CD4-positive, alpha-beta T cell (primary cell): ENCODE measurements at regions not wholly inside any gene's neighbourhood (a gene's known extent, or its start where the extent isn't known, plus 50 kb on each side); places are given as distances from the start of the nearest gene placed in this dataset.

ENCODE experiments used
- ATAC-seq: fragments of 200-7000 bp; cut with Tn5 transposase; one replicate; pipeline ENCODE4 v1.10.0; 2022; ENCODE audit warnings: mild to moderate bottlenecking; ENCODE audit not compliant: poor library complexity
- CTCF ChIA-PET: fragments of 350-600 bp; sonication (Branson Sonifier 250); formaldehyde crosslinking; loops from one replicate; lab custom pipeline; 2021; ENCODE audit warnings: antibody characterized with exemption, inconsistent platforms; lab: Charles Lee
- POLR2A ChIA-PET: fragments of 350-600 bp; sonication (Branson Sonifier 250); formaldehyde crosslinking; loops from one replicate; lab custom pipeline; 2021; ENCODE audit warnings: antibody characterized with exemption, inconsistent platforms; lab: Charles Lee
- DNase-seq, 14 experiments: peaks; one replicate each; pipeline ENCODE4 v3.0.0-alpha.2; 2013 to 2020; ENCODE audit warnings: mixed read lengths in 2 of 14
- H3K27ac ChIP-seq, 2 donors: one replicate each; pipeline versions ENCODE4 v1.5.1 to v1.7.0; 2013; ENCODE audit warnings: low read length in 2 of 2, low read depth in 1 of 2, mild to moderate bottlenecking in 1 of 2
- H3K27me3 ChIP-seq, 2 experiments: 1 replicate in 1 of 2; 2 replicates in 1 of 2; pipeline versions ENCODE4 v1.6.1 to v1.7.0; 2013; ENCODE audit warnings: low read length in 2 of 2, control low read depth in 1 of 2, mild to moderate bottlenecking in 1 of 2, moderate library complexity in 1 of 2; ENCODE audit not compliant: insufficient read depth in 2 of 2, control insufficient read depth in 1 of 2
- H3K36me3 ChIP-seq: one replicate; pipeline ENCODE4 v1.6.1; 2013; ENCODE audit warnings: low read length, control low read depth; ENCODE audit not compliant: insufficient read depth
- H3K4me1 ChIP-seq: one replicate; pipeline ENCODE4 v1.6.1; 2013; ENCODE audit warnings: low read length, control low read depth; ENCODE audit not compliant: insufficient read depth
- H3K4me3 ChIP-seq: one replicate; pipeline ENCODE4 v1.5.1; 2013; ENCODE audit warnings: mild to moderate bottlenecking, low read length, moderate library complexity
- H3K9me3 ChIP-seq, 2 experiments: 1 replicate in 1 of 2; 2 replicates in 1 of 2; pipeline versions ENCODE4 v1.6.1 to v1.7.0; 2013; ENCODE audit warnings: low read length in 2 of 2, mild to moderate bottlenecking in 2 of 2, control low read depth in 1 of 2, moderate library complexity in 1 of 2; ENCODE audit not compliant: control insufficient read depth in 1 of 2, insufficient read depth in 1 of 2
- H3K27ac Mint-ChIP-seq: one replicate; pipeline ENCODE4 v1.8.0; 2020; ENCODE audit warnings: mixed read lengths
- H3K27me3 Mint-ChIP-seq: one replicate; pipeline ENCODE4 v1.8.0; 2021; ENCODE audit warnings: mixed read lengths
- H3K36me3 Mint-ChIP-seq: one replicate; pipeline ENCODE4 v1.8.0; 2021; ENCODE audit warnings: low read depth, mixed read lengths
- H3K4me1 Mint-ChIP-seq: one replicate; pipeline ENCODE4 v1.8.0; 2021; ENCODE audit warnings: low read depth, mixed read lengths
- H3K4me3 Mint-ChIP-seq: one replicate; pipeline ENCODE4 v1.8.0; 2020; ENCODE audit warnings: mild to moderate bottlenecking, mixed read lengths
- H3K9me3 Mint-ChIP-seq: one replicate; pipeline ENCODE4 v1.8.0; 2020; ENCODE audit warnings: mixed read lengths
- intact Hi-C, 2 experiments: fragments of 100-400 bp; cut with DNase I in 1 of 2; cut with micrococcal nuclease in 1 of 2; formaldehyde crosslinking; loops; one replicate each; pipeline versions ENCODE4 v1.15.1 to v1.9.0; 2023 to 2025; cut with DNase I, micrococcal nuclease
- TF ChIP-seq, protein P1 (sequence below): fragments of 200-600 bp; IDR thresholded peaks from one replicate; pipeline ENCODE4 v1.8.0; 2022; ENCODE audit warnings: antibody characterized with exemption, mild to moderate bottlenecking

DNA sequence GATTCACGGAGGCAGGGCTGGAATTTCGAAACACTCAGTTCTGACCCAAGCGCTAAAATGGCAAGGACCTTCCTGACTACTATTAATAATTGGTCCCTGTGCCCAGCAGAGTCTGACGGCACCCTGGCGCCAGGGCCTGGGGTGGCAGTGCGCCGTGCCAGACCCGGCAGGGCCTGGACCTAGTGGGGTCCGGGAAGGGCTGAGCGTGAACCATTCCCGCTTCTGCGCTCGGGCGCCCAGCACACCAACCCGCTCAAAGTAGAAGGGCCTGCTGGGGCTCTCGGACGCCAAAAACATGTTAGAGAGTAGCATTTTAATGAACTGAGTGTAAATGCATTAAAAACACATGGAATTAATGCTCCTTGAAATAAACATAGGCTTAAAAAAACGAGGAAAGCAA is 346.7 kb upstream of the SFRP2 start:
- no peaks in the 10 kb centered on the region for H3K4me1 Mint-ChIP-seq

DNA sequence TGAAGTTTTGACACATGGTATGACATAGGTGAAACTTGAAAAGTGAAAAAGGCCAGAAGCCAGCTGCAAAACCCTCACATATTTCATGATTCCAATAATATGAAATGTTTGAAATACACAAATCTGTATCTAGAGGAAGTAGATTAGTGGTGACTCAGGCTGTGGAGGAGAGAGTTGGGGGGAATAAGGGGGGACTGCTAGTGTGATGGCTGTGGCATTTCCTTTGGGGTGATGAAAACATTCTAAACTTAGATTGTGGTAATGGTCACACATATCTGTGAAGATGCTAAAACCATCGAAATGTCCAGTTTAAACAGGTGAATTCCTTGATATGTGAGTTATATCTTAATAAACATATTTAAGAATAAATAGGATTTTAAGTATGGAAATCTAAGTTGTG is 343.5 kb upstream of the SFRP2 start:
- Mint-ChIP-seq H3K27me3 (peaks cover 28% of the 10 kb centered on the region), H3K4me1 (no peaks in the 10 kb centered on the region), H3K9me3 (no peaks in the 10 kb centered on the region), H3K27ac (no peak overlapping the region), H3K4me3 (no peak overlapping the region), H3K36me3 (no peaks in the 10 kb centered on the region)
- ChIA-PET CTCF (no interaction called here), POLR2A (no interaction called here)
- ATAC-seq (no peak), DNase-seq (no peak)
- H3K27me3 ChIP-seq: no peaks in the 10 kb centered on the region
- no peaks in the 10 kb centered on the region for H3K36me3 ChIP-seq
- intact Hi-C loops: no loop called here
- no peak overlapping the region for H3K27ac ChIP-seq
- H3K4me1 ChIP-seq: no peaks in the 10 kb centered on the region
- TF ChIP-seq, protein P1, sequence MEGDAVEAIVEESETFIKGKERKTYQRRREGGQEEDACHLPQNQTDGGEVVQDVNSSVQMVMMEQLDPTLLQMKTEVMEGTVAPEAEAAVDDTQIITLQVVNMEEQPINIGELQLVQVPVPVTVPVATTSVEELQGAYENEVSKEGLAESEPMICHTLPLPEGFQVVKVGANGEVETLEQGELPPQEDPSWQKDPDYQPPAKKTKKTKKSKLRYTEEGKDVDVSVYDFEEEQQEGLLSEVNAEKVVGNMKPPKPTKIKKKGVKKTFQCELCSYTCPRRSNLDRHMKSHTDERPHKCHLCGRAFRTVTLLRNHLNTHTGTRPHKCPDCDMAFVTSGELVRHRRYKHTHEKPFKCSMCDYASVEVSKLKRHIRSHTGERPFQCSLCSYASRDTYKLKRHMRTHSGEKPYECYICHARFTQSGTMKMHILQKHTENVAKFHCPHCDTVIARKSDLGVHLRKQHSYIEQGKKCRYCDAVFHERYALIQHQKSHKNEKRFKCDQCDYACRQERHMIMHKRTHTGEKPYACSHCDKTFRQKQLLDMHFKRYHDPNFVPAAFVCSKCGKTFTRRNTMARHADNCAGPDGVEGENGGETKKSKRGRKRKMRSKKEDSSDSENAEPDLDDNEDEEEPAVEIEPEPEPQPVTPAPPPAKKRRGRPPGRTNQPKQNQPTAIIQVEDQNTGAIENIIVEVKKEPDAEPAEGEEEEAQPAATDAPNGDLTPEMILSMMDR: no peak
- no peak overlapping the region for H3K4me3 ChIP-seq
- no peaks in the 10 kb centered on the region for H3K9me3 ChIP-seq

More for the DNA sequence above, 346.7 kb upstream of the SFRP2 start:
- DNase-seq (no peak), ATAC-seq (no peak)
- Mint-ChIP-seq H3K36me3 (no peaks in the 10 kb centered on the region), H3K27me3 (peaks cover 20% of the 10 kb centered on the region), H3K9me3 (no peaks in the 10 kb centered on the region), H3K4me3 (no peak overlapping the region), H3K27ac (no peak overlapping the region)
- Histone ChIP-seq H3K36me3 (no peaks in the 10 kb centered on the region), H3K9me3 (no peaks in the 10 kb centered on the region), H3K27ac (no peak overlapping the region), H3K4me1 (no peaks in the 10 kb centered on the region), H3K4me3 (no peak overlapping the region), H3K27me3 (no peaks in the 10 kb centered on the region)
- ChIA-PET CTCF (no interaction called here), POLR2A (no interaction called here)
- intact Hi-C loops: no loop called here
- TF ChIP-seq, protein P1: no peak

DNA sequence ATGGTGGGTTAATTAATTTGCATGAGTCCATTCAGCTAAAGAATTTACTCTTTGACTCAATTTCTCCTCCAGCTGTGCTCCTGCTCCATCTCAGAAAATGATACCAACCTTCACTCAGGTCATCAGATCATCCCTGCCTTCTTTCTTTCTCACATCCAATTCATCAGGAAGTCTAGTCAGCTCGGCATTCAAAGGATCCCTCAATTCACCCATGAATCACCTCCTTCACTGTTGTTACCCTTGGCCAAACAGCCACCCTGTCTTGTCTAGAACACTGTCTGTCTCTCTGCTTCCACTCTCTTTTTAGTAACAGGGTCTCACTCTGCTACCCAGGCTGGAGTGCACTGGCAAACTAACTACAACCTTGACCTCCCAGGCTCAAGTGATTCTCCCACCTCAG is 337.4 kb upstream of the SFRP2 start:
- no peaks in the 10 kb centered on the region for H3K4me1 Mint-ChIP-seq
- no peaks in the 10 kb centered on the region for H3K9me3 Mint-ChIP-seq
- H3K36me3 ChIP-seq: no peaks in the 10 kb centered on the region
- H3K27ac ChIP-seq: no peak overlapping the region
- POLR2A ChIA-PET: no interaction called here
- TF ChIP-seq, protein P1: no peak
- no peaks in the 10 kb centered on the region for H3K36me3 Mint-ChIP-seq
- H3K27me3 ChIP-seq: peaks cover 0 to 3% of the 10 kb centered on the region in 2 experiments
- ATAC-seq (no peak), DNase-seq (no peak)
- no peak overlapping the region for H3K4me3 Mint-ChIP-seq
- H3K9me3 ChIP-seq: peaks cover 0 to 4% of the 10 kb centered on the region in 2 experiments
- no peak overlapping the region for H3K4me3 ChIP-seq
- CTCF ChIA-PET: no interaction called here
- no peak overlapping the region for H3K27ac Mint-ChIP-seq
- intact Hi-C loops: no loop called here
- H3K4me1 ChIP-seq: no peaks in the 10 kb centered on the region
- H3K27me3 Mint-ChIP-seq: peaks cover 33% of the 10 kb centered on the region
